Liver (tissue), 7 donors: ENCODE measurements at regions not wholly inside any gene's neighbourhood (a gene's known extent, or its start where the extent isn't known, plus 50 kb on each side); places are given as distances from the start of the nearest gene placed in this dataset.

ENCODE experiments used
- DNase-seq: peaks from one replicate; pipeline ENCODE4 v3.0.0-alpha.2; 2017; ENCODE audit warnings: low spot score
- H3K27ac ChIP-seq, 2 donors: one replicate each; pipeline ENCODE4 v1.7.0; 2013; ENCODE audit warnings: inconsistent platforms in 2 of 2, low read length in 2 of 2, control low read depth in 1 of 2, low read depth in 1 of 2, mild to moderate bottlenecking in 1 of 2
- H3K27me3 ChIP-seq, 4 donors: one replicate each; pipeline versions ENCODE4 v1.6.1 to v1.7.0; 2013; ENCODE audit warnings: low read length in 3 of 4, inconsistent platforms in 1 of 4, mild to moderate bottlenecking in 1 of 4, moderate library complexity in 1 of 4; ENCODE audit not compliant: control insufficient read depth in 4 of 4, insufficient read depth in 4 of 4
- H3K36me3 ChIP-seq, 4 donors: one replicate each; pipeline versions ENCODE4 v1.6.1 to v1.7.0; 2013; ENCODE audit warnings: low read length in 3 of 4, mild to moderate bottlenecking in 3 of 4, low read depth in 1 of 4, moderate library complexity in 1 of 4; ENCODE audit not compliant: control insufficient read depth in 4 of 4, insufficient read depth in 3 of 4
- H3K4me1 ChIP-seq, 4 donors: one replicate each; pipeline versions ENCODE4 v1.6.1 to v1.7.0; 2013; ENCODE audit warnings: low read length in 3 of 4, mild to moderate bottlenecking in 3 of 4, moderate library complexity in 1 of 4; ENCODE audit not compliant: control insufficient read depth in 4 of 4, insufficient read depth in 4 of 4
- H3K4me3 ChIP-seq, 3 donors: one replicate each; pipeline versions ENCODE4 v1.6.1 to v1.7.0; 2013; ENCODE audit warnings: low read length in 3 of 3, control low read depth in 1 of 3, low read depth in 1 of 3, mild to moderate bottlenecking in 1 of 3
- H3K9ac ChIP-seq, 2 donors: one replicate each; pipeline ENCODE4 v1.7.0; 2013; ENCODE audit warnings: low read length in 2 of 2, mild to moderate bottlenecking in 2 of 2, moderate library complexity in 2 of 2, control low read depth in 1 of 2, low read depth in 1 of 2
- H3K9me3 ChIP-seq, 4 donors: one replicate each; pipeline versions ENCODE4 v1.6.1 to v1.7.0; 2013; ENCODE audit warnings: low read length in 3 of 4; ENCODE audit not compliant: control insufficient read depth in 4 of 4
- EGR1 ChIP-seq, 2 donors: IDR thresholded peaks; 2 replicates each; pipeline ENCODE4 v1.6.1; 2016 to 2018; ENCODE audit warnings: antibody characterized with exemption in 2 of 2, low read depth in 2 of 2
- FOXA1 ChIP-seq: IDR thresholded peaks from 2 replicates; pipeline ENCODE4 v1.6.1; 2016; ENCODE audit warnings: antibody characterized with exemption
- FOXA2 ChIP-seq: IDR thresholded peaks from 2 replicates; pipeline ENCODE4 v1.6.1; 2016; ENCODE audit warnings: antibody characterized with exemption
- GABPA ChIP-seq, 2 donors: IDR thresholded peaks in 1 of 2; conservative IDR thresholded peaks in 1 of 2; 2 replicates each; pipeline ENCODE4 v1.6.1; 2016; ENCODE audit warnings: antibody characterized with exemption in 2 of 2, mild to moderate bottlenecking in 1 of 2, moderate library complexity in 1 of 2
- HNF4A ChIP-seq, 2 donors: conservative IDR thresholded peaks; 2 replicates each; pipeline ENCODE4 v1.6.1; 2016; ENCODE audit warnings: antibody characterized with exemption in 2 of 2, mild to moderate bottlenecking in 2 of 2
- HNF4G ChIP-seq: IDR thresholded peaks from 2 replicates; pipeline ENCODE4 v1.6.1; 2016; ENCODE audit warnings: antibody characterized with exemption
- JUND ChIP-seq, 2 donors: IDR thresholded peaks; 2 replicates each; pipeline ENCODE4 v1.6.1; 2016; ENCODE audit warnings: antibody characterized with exemption in 2 of 2
- MAX ChIP-seq: IDR thresholded peaks from 2 replicates; pipeline ENCODE4 v1.6.1; 2016; ENCODE audit warnings: antibody characterized with exemption
- NR2F2 ChIP-seq: IDR thresholded peaks from 2 replicates; pipeline ENCODE4 v1.6.1; 2016; ENCODE audit warnings: antibody characterized with exemption
- RAD21 ChIP-seq, 2 donors: IDR thresholded peaks; 2 replicates each; pipeline ENCODE4 v1.6.1; 2016; ENCODE audit warnings: antibody characterized with exemption in 2 of 2, mild to moderate bottlenecking in 2 of 2
- RXRA ChIP-seq, 2 donors: IDR thresholded peaks; 2 replicates each; pipeline ENCODE4 v1.6.1; 2017 to 2018; ENCODE audit warnings: antibody characterized with exemption in 2 of 2, mild to moderate bottlenecking in 1 of 2
- SP1 ChIP-seq: IDR thresholded peaks from 2 replicates; pipeline ENCODE4 v1.6.1; 2018; ENCODE audit warnings: antibody characterized with exemption, mild to moderate bottlenecking
- TAF1 ChIP-seq: conservative IDR thresholded peaks from 2 replicates; pipeline ENCODE4 v1.6.1; 2016; ENCODE audit warnings: antibody characterized with exemption, mild to moderate bottlenecking
- ZBTB33 ChIP-seq: IDR thresholded peaks from 2 replicates; pipeline ENCODE4 v1.6.1; 2016; ENCODE audit warnings: antibody characterized with exemption
- WGBS: extraction: QIAGEN DNeasy Blood & Tissue Kit; methylation state at CpG from one replicate; pipeline ENCODE4 v1.1.7; 2013; 5-methylcytosine and 5-hydroxymethylcytosine counted together
- TF ChIP-seq, protein P1 (sequence below): IDR thresholded peaks from 2 replicates; pipeline ENCODE4 v1.6.1; 2016; ENCODE audit warnings: antibody characterized with exemption, mild to moderate bottlenecking
- TF ChIP-seq, protein P2 (sequence below): IDR thresholded peaks from 2 replicates; pipeline ENCODE4 v1.6.1; 2016; ENCODE audit warnings: antibody characterized with exemption
- donor health status: healthy.
- donor health status: healthy.
- donor health status: healthy.
- donor health status: healthy.

DNA sequence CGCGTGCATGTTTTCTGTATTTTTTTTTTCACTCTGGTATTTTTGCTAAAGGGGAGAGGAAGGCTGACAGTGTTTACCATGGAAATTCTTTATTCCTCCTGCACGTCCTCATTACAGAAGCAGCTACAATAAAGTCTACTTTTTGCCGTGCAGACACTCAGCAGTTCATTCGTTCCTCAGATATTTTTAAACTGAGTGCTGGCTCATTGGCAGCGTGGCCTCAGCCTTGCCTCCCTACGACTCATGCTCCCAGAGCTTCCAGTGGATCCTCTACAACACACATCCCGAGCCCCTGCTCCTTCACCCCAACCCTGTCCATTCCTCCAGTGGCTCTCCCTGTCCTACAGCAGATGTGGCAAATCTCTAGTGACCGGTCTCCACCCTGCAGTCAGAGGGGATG lies 239.2 kb upstream of the ZMIZ1 start:
- no peak overlapping the region for H3K4me3 ChIP-seq
- H3K36me3 ChIP-seq = no peaks in the 10 kb centered on the region
- WGBS = 78% methylated on average over 9 of the region's 9 CpGs
- H3K27ac ChIP-seq = no peak overlapping the region
- H3K4me1 ChIP-seq = no peaks in the 10 kb centered on the region
- no peaks in the 10 kb centered on the region for H3K27me3 ChIP-seq
- H3K9ac ChIP-seq = no peak overlapping the region
- TF ChIP-seq JUND (IDR thresholded peaks at IDR 0.05) (no peak), GABPA (IDR thresholded peaks at IDR 0.05 in 1 of 2, conservative IDR thresholded peaks at IDR 0.05 in 1 of 2) (no peak), MAX (no peak), RXRA (IDR thresholded peaks at IDR 0.05) (no peak), EGR1 (IDR thresholded peaks at IDR 0.05; ENCODE audit: low read depth in 2 of 2) (no peak), FOXA2 (no peak), RAD21 (IDR thresholded peaks at IDR 0.05) (no peak), NR2F2 (no peak), HNF4A (conservative IDR thresholded peaks at IDR 0.05) (no peak), SP1 (no peak), HNF4G (no peak), FOXA1 (no peak), TAF1 (no peak)
- TF ChIP-seq, protein P1, sequence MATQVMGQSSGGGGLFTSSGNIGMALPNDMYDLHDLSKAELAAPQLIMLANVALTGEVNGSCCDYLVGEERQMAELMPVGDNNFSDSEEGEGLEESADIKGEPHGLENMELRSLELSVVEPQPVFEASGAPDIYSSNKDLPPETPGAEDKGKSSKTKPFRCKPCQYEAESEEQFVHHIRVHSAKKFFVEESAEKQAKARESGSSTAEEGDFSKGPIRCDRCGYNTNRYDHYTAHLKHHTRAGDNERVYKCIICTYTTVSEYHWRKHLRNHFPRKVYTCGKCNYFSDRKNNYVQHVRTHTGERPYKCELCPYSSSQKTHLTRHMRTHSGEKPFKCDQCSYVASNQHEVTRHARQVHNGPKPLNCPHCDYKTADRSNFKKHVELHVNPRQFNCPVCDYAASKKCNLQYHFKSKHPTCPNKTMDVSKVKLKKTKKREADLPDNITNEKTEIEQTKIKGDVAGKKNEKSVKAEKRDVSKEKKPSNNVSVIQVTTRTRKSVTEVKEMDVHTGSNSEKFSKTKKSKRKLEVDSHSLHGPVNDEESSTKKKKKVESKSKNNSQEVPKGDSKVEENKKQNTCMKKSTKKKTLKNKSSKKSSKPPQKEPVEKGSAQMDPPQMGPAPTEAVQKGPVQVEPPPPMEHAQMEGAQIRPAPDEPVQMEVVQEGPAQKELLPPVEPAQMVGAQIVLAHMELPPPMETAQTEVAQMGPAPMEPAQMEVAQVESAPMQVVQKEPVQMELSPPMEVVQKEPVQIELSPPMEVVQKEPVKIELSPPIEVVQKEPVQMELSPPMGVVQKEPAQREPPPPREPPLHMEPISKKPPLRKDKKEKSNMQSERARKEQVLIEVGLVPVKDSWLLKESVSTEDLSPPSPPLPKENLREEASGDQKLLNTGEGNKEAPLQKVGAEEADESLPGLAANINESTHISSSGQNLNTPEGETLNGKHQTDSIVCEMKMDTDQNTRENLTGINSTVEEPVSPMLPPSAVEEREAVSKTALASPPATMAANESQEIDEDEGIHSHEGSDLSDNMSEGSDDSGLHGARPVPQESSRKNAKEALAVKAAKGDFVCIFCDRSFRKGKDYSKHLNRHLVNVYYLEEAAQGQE = no peak
- TF ChIP-seq, protein P2, sequence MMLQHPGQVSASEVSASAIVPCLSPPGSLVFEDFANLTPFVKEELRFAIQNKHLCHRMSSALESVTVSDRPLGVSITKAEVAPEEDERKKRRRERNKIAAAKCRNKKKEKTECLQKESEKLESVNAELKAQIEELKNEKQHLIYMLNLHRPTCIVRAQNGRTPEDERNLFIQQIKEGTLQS = no peak
- no peak for DNase-seq
- H3K9me3 ChIP-seq = peaks cover 0 to 9% (median 6%) of the 10 kb centered on the region in 4 donors

GRCh38 chr10:78830062-78830975 lies 238.4 kb upstream of the ZMIZ1 start:
- TF ChIP-seq FOXA1 (no peak), MAX (no peak), ZBTB33 (no peak), EGR1 (IDR thresholded peaks at IDR 0.05; ENCODE audit: low read depth in 2 of 2) (no peak), SP1 (no peak), GABPA (IDR thresholded peaks at IDR 0.05 in 1 of 2, conservative IDR thresholded peaks at IDR 0.05 in 1 of 2) (no peak), HNF4G (no peak), JUND (IDR thresholded peaks at IDR 0.05) (no peak)
- H3K36me3 ChIP-seq = no peaks in the 10 kb centered on the region
- H3K9me3 ChIP-seq = peaks cover 0 to 9% (median 6%) of the 10 kb centered on the region in 4 donors
- DNase-seq = no peak
- no peak overlapping the region for H3K27ac ChIP-seq
- no peak overlapping the region for H3K4me3 ChIP-seq
- WGBS = 64% methylated on average over 7 of the region's 7 CpGs
- no peaks in the 10 kb centered on the region for H3K4me1 ChIP-seq
- H3K9ac ChIP-seq = no peak overlapping the region
- no peaks in the 10 kb centered on the region for H3K27me3 ChIP-seq
